ENCODE measurements at regions not wholly inside any gene's neighbourhood (a gene's known extent, or its start where the extent isn't known, plus 50 kb on each side); places are given as distances from the start of the nearest gene placed in this dataset.
"Not testable (repeated sequence)": the region's sequence is repeated elsewhere in the genome, so short reads cannot be mapped to it uniquely, and the experiment has no call there.

- H3K9me3 ChIP-seq: no peaks in the 10 kb centered on the region
- H3K27ac ChIP-seq: no peak overlapping the region
- WGBS (ENCODE audit: missing lambda C conversion rate): under 1% methylated on average over 6 of the region's 6 CpGs
- H3K4me2 ChIP-seq: no peak overlapping the region
- H3K4me1 ChIP-seq: no peaks in the 10 kb centered on the region
- TF ChIP-seq MAX (IDR thresholded peaks at IDR 0.05) (no peak), ZSCAN20 (CRISPR knock-in tag; IDR thresholded peaks at IDR 0.05) (no peak), ZNF302 (CRISPR knock-in tag; IDR thresholded peaks at IDR 0.05) (no peak), HOXB13 (CRISPR knock-in tag; IDR thresholded peaks at IDR 0.05; ENCODE audit: low read depth) (no peak), CBX8 (IDR thresholded peaks at IDR 0.05) (no peak), CTCF (IDR thresholded peaks at IDR 0.05) (no peak), JUNB (IDR thresholded peaks at IDR 0.05) (no peak), POLR2A (IDR thresholded peaks at IDR 0.05; ENCODE audit: low read length) (no peak), JUN (IDR thresholded peaks at IDR 0.05) (no peak), CBX2 (IDR thresholded peaks at IDR 0.05; ENCODE audit: borderline replicate concordance, low read depth) (no peak), FOSL2 (IDR thresholded peaks at IDR 0.05) (no peak), FOSL2 (CRISPR knock-in tag; IDR thresholded peaks at IDR 0.05) (no peak)
- TF ChIP-seq, protein P1, sequence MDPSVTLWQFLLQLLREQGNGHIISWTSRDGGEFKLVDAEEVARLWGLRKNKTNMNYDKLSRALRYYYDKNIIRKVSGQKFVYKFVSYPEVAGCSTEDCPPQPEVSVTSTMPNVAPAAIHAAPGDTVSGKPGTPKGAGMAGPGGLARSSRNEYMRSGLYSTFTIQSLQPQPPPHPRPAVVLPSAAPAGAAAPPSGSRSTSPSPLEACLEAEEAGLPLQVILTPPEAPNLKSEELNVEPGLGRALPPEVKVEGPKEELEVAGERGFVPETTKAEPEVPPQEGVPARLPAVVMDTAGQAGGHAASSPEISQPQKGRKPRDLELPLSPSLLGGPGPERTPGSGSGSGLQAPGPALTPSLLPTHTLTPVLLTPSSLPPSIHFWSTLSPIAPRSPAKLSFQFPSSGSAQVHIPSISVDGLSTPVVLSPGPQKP (IDR thresholded peaks at IDR 0.05; ENCODE audit: low read depth, low read length): no peak
- no peak for FAIRE-seq
- ChIA-PET CTCF (no interaction called here), POLR2A (no interaction called here)
- no peak overlapping the region for H3K4me3 ChIP-seq
- no peak for DNase-seq (ENCODE audit: low read depth in 1 of 2, low spot score in 1 of 2)
- no peak for ATAC-seq
These were observed 163.2 kb upstream of the GRM7 start for GRCh38 chr3:6697722-6698121.

GRCh38 chr3:6704817-6705216 lies 156.1 kb upstream of the GRM7 start:
- H3K4me3 ChIP-seq; ATAC-seq; H3K4me2 ChIP-seq; H3K27ac ChIP-seq; H3K4me1 ChIP-seq; POLR2A ChIA-PET; CTCF ChIA-PET; FAIRE-seq; DNase-seq (ENCODE audit: low read depth in 1 of 2, low spot score in 1 of 2); H3K9me3 ChIP-seq: not testable (repeated sequence)
- WGBS (ENCODE audit: missing lambda C conversion rate): 2% methylated on average over 5 of the region's 5 CpGs

GRCh38 chr3:6706777-6707176 lies 154.1 kb upstream of the GRM7 start:
- no peak overlapping the region for H3K27ac ChIP-seq
- ChIA-PET CTCF (no interaction called here), POLR2A (no interaction called here)
- no peak for DNase-seq (ENCODE audit: low read depth in 1 of 2, low spot score in 1 of 2)
- H3K4me3 ChIP-seq: no peak overlapping the region
- TF ChIP-seq EHMT2 (IDR thresholded peaks at IDR 0.05; ENCODE audit: low read depth) (no peak), EP300 (IDR thresholded peaks at IDR 0.05) (no peak), ATOH8 (CRISPR knock-in tag; IDR thresholded peaks at IDR 0.05; ENCODE audit: low read depth) (no peak), ZFP36 (IDR thresholded peaks at IDR 0.05; ENCODE audit: borderline replicate concordance, partially characterized antibody) (no peak), E2F6 (IDR thresholded peaks at IDR 0.05; ENCODE audit: borderline replicate concordance, low read depth) (no peak), ESRRA (IDR thresholded peaks at IDR 0.05; ENCODE audit: borderline replicate concordance, low read length) (no peak), CBX8 (IDR thresholded peaks at IDR 0.05) (no peak), CHD4 (IDR thresholded peaks at IDR 0.05; ENCODE audit: borderline replicate concordance) (no peak), CBX2 (IDR thresholded peaks at IDR 0.05; ENCODE audit: borderline replicate concordance, low read depth) (no peak), PBX3 (IDR thresholded peaks at IDR 0.05) (no peak), HEYL (CRISPR knock-in tag; IDR thresholded peaks at IDR 0.05) (no peak), BHLHE40 (IDR thresholded peaks at IDR 0.05; ENCODE audit: low read depth, low read length) (no peak), FOSB (CRISPR knock-in tag; IDR thresholded peaks at IDR 0.05) (no peak), JUNB (IDR thresholded peaks at IDR 0.05) (no peak), NFE2L2 (conservative IDR thresholded peaks at IDR 0.05; ENCODE audit: low read length) (no peak)
- TF ChIP-seq, protein P2, sequence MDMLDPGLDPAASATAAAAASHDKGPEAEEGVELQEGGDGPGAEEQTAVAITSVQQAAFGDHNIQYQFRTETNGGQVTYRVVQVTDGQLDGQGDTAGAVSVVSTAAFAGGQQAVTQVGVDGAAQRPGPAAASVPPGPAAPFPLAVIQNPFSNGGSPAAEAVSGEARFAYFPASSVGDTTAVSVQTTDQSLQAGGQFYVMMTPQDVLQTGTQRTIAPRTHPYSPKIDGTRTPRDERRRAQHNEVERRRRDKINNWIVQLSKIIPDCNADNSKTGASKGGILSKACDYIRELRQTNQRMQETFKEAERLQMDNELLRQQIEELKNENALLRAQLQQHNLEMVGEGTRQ (IDR thresholded peaks at IDR 0.05): no peak
- no peak for ATAC-seq
- 0% methylated on average over 2 of the region's 2 CpGs for WGBS (ENCODE audit: missing lambda C conversion rate)
- no peak overlapping the region for H3K4me2 ChIP-seq
- FAIRE-seq: no peak
- H3K9me3 ChIP-seq: no peaks in the 10 kb centered on the region
- no peaks in the 10 kb centered on the region for H3K4me1 ChIP-seq

Data from A549 (cell line).